ENCODE measurements at regions not wholly inside any gene's neighbourhood (a gene's known extent, or its start where the extent isn't known, plus 50 kb on each side); places are given as distances from the start of the nearest gene placed in this dataset.

GRCh38 chr14:51534610-51535011, 117.1 kb upstream of the FRMD6 start:
- intact Hi-C loops (cut with micrococcal nuclease) = no loop called here
- CTCF ChIA-PET = no interaction called here
- H3K9ac ChIP-seq (ENCODE audit: low read length) = peak overlapping the region; percentile 44
- no peaks in the 10 kb centered on the region for H3K9me2 ChIP-seq (ENCODE audit: insufficient read depth)
- H3K4me2 ChIP-seq (ENCODE audit: low read length) = peak overlapping the region; percentile 73
- no peaks in the 10 kb centered on the region for H4K20me1 ChIP-seq (ENCODE audit: insufficient read depth)
- 0 out of 4 replicates have a peak, but pooled peaks cover 0 to 5% of the 10 kb centered on the region in 2 experiments for H3K9me3 ChIP-seq (ENCODE audit: control insufficient read depth in 1 of 2, insufficient read depth in 1 of 2, low read depth in 1 of 2, low read length in 2 of 2)
- H2AFZ ChIP-seq (ENCODE audit: low read depth, low read length, poor library complexity, severe bottlenecking) = peak overlapping the region; percentile 80
- ATAC-seq (peak; percentile 86), DNase-seq (ENCODE audit: low read depth, low spot score) (peak; percentile 71)
- RAD21 ChIA-PET (ENCODE audit: low non-redundant PET in 1 of 2, low total read pairs in 2 of 2, uncharacterized antibody in 2 of 2, unreplicated experiment in 2 of 2) = no interaction called here
- no peaks in the 10 kb centered on the region for H3K36me3 ChIP-seq (ENCODE audit: control insufficient read depth in 1 of 2, insufficient read depth in 2 of 2, low read length in 2 of 2)
- peak overlapping the region; percentile 75 for H3K27ac ChIP-seq (ENCODE audit: low read depth, low read length)
- peak overlapping the region in 1 of 2 experiments; percentile 30; a peak in 2 of 4 replicates for H3K4me3 ChIP-seq (replicated peaks in 1 of 2; ENCODE audit: low read depth in 1 of 2, low read length in 2 of 2)
- no TSS peak for BruUV-seq (replicated peaks)
- POLR2A ChIA-PET = interaction anchor here (1.0 to 1.4 kb wide), 2 partner anchors 10 to 18 kb away, joined by 3 to 6 read pairs; no protein-coding TSS in a partner anchor
- H3K4me1 ChIP-seq (ENCODE audit: control insufficient read depth in 1 of 2, insufficient read depth in 2 of 2, low read length in 2 of 2) = peaks cover 24 to 36% of the 10 kb centered on the region in 2 experiments
- TF ChIP-seq CEBPB (IDR thresholded peaks at IDR 0.05; ENCODE audit: low read depth) = peak; percentile 69
- no peak for TF ChIP-seq ZNF274 (IDR thresholded peaks at IDR 0.05; ENCODE audit: low read depth, low read length)
- TF ChIP-seq, protein P1, sequence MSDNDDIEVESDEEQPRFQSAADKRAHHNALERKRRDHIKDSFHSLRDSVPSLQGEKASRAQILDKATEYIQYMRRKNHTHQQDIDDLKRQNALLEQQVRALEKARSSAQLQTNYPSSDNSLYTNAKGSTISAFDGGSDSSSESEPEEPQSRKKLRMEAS (IDR thresholded peaks at IDR 0.05) = peak; percentile 59
- TF ChIP-seq EGR1 (IDR thresholded peaks at IDR 0.05; ENCODE audit: low read depth) = no peak
- peak; percentile 36; the same call in 1 of the 2 replicates for TF ChIP-seq ELF1 (IDR thresholded peaks at IDR 0.05; ENCODE audit: borderline replicate concordance, low read depth)
- TF ChIP-seq ZFX (IDR thresholded peaks at IDR 0.05) = peak; percentile 43; the same call in 1 of the 2 replicates
- peak; percentile 49 for TF ChIP-seq FOSL1 (IDR thresholded peaks at IDR 0.05; ENCODE audit: low read depth)
- no peak for TF ChIP-seq REST (IDR thresholded peaks at IDR 0.05; ENCODE audit: low read depth)
- no peak for TF ChIP-seq SRF (IDR thresholded peaks at IDR 0.05; ENCODE audit: low read depth)
- no peak for TF ChIP-seq ATF3 (IDR thresholded peaks at IDR 0.05)
- peak; percentile 54; the same call in 1 of the 2 replicates for TF ChIP-seq POLR2AphosphoS5 (IDR thresholded peaks at IDR 0.05; ENCODE audit: low read depth, low read length)
- TF ChIP-seq EZH2 (IDR thresholded peaks at IDR 0.05) = no peak
- TF ChIP-seq SP1 (IDR thresholded peaks at IDR 0.05; ENCODE audit: low read depth) = peak; percentile 76
- TF ChIP-seq ZBTB33 (IDR thresholded peaks at IDR 0.05; ENCODE audit: extremely low read depth, insufficient replicate concordance, low read length) = no peak
- TF ChIP-seq RAD21 (IDR thresholded peaks at IDR 0.05; ENCODE audit: low read depth) = 0 out of 2 replicates have a peak, but pooled peaks have one; percentile 11
- TF ChIP-seq JUND (IDR thresholded peaks at IDR 0.05) = peak; percentile 63
- peak; percentile 84 for TF ChIP-seq CBX3 (IDR thresholded peaks at IDR 0.05; ENCODE audit: low read depth)
- TF ChIP-seq, protein P2, sequence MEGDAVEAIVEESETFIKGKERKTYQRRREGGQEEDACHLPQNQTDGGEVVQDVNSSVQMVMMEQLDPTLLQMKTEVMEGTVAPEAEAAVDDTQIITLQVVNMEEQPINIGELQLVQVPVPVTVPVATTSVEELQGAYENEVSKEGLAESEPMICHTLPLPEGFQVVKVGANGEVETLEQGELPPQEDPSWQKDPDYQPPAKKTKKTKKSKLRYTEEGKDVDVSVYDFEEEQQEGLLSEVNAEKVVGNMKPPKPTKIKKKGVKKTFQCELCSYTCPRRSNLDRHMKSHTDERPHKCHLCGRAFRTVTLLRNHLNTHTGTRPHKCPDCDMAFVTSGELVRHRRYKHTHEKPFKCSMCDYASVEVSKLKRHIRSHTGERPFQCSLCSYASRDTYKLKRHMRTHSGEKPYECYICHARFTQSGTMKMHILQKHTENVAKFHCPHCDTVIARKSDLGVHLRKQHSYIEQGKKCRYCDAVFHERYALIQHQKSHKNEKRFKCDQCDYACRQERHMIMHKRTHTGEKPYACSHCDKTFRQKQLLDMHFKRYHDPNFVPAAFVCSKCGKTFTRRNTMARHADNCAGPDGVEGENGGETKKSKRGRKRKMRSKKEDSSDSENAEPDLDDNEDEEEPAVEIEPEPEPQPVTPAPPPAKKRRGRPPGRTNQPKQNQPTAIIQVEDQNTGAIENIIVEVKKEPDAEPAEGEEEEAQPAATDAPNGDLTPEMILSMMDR (IDR thresholded peaks at IDR 0.05 in 2 of 3, conservative IDR thresholded peaks at IDR 0.05 in 1 of 3; ENCODE audit: borderline replicate concordance in 1 of 3, insufficient read depth in 1 of 3, low read depth in 2 of 3, low read length in 2 of 3) = no peak
- H3K27me3 ChIP-seq (ENCODE audit: insufficient read depth, low read length) = no peaks in the 10 kb centered on the region
- H3K79me2 ChIP-seq (ENCODE audit: insufficient read depth, low read length) = no peaks in the 10 kb centered on the region
